Caco-2 (cell line): ENCODE measurements at regions not wholly inside any gene's neighbourhood (a gene's known extent, or its start where the extent isn't known, plus 50 kb on each side); places are given as distances from the start of the nearest gene placed in this dataset.

Experiments
- BruUV-seq: library from RNA; stranded (reverse); fragments of 400-500 nt; replicated peaks from 2 replicates; lab custom pipeline; 2021; lab: Mats Ljungman, UMichigan
- CTCF ChIA-PET: fragments of 300-600 bp; sonication (Branson Sonifier 250); formaldehyde crosslinking; loops from one replicate; lab custom pipeline; 2022; ENCODE audit warnings: antibody characterized with exemption; lab: Charles Lee
- POLR2A ChIA-PET: fragments of 300-600 bp; sonication (Branson Sonifier 250); formaldehyde crosslinking; loops from one replicate; lab custom pipeline; 2022; ENCODE audit warnings: antibody characterized with exemption; lab: Charles Lee
- DNase-seq, 2 experiments: peaks; one replicate each; pipeline versions ENCODE4 v3.0.0 to v3.0.0-alpha.2; 2020 to 2022
- H3K27me3 ChIP-seq: replicated peaks from 2 replicates; pipeline ENCODE4 v1.6.0; 2011; ENCODE audit warnings: low read length; ENCODE audit not compliant: control insufficient read depth, insufficient read depth
- H3K36me3 ChIP-seq: 2 replicates; pipeline ENCODE4 v1.5.1; 2011; ENCODE audit warnings: low read length; ENCODE audit not compliant: control insufficient read depth, insufficient read depth
- H3K4me1 ChIP-seq: fragments of 250-450 bp; sonication (Bioruptor Pico); 2 replicates; pipeline ENCODE4 v1.5.1; 2020; ENCODE audit warnings: mild to moderate bottlenecking
- H3K4me3 ChIP-seq: 2 replicates; pipeline ENCODE4 v1.5.1; 2011; ENCODE audit warnings: low read depth, mild to moderate bottlenecking, control low read depth, low read length
- H3K9me3 ChIP-seq: fragments of 250-450 bp; sonication (Bioruptor Pico); 2 replicates; pipeline ENCODE4 v1.5.1; 2020; ENCODE audit warnings: mild to moderate bottlenecking, moderate library complexity
- H3K27ac Mint-ChIP-seq: one replicate; pipeline ENCODE4 v1.8.0; 2022; ENCODE audit warnings: mixed read lengths; ENCODE audit not compliant: unreplicated experiment
- H3K27me3 Mint-ChIP-seq: one replicate; pipeline ENCODE4 v1.8.0; 2022; ENCODE audit warnings: mixed read lengths; ENCODE audit not compliant: insufficient read depth, unreplicated experiment
- H3K36me3 Mint-ChIP-seq: one replicate; pipeline ENCODE4 v1.8.0; 2022; ENCODE audit warnings: mild to moderate bottlenecking, mixed read lengths; ENCODE audit not compliant: insufficient read depth, unreplicated experiment
- H3K4me1 Mint-ChIP-seq: one replicate; pipeline ENCODE4 v1.8.0; 2022; ENCODE audit warnings: low read depth, mixed read lengths; ENCODE audit not compliant: unreplicated experiment
- H3K4me3 Mint-ChIP-seq: one replicate; pipeline ENCODE4 v1.8.0; 2022; ENCODE audit warnings: mild to moderate bottlenecking, moderate library complexity, mixed read lengths; ENCODE audit not compliant: unreplicated experiment
- H3K9me3 Mint-ChIP-seq: one replicate; pipeline ENCODE4 v1.8.0; 2022; ENCODE audit warnings: mixed read lengths; ENCODE audit not compliant: unreplicated experiment
- intact Hi-C: fragments of 100-400 bp; cut with micrococcal nuclease; formaldehyde crosslinking; loops from one replicate; pipeline ENCODE4 v1.10.0; 2022; ENCODE audit not compliant: unreplicated experiment
- TF ChIP-seq, protein P1 (sequence below), 2 experiments: fragments of 200-600 bp in 1 of 2; IDR thresholded peaks; 1 replicate in 1 of 2; 2 replicates in 1 of 2; pipeline versions ENCODE4 v1.5.1 to v1.8.0; 2011 to 2022; ENCODE audit warnings: antibody characterized with exemption in 1 of 2, control low read depth in 1 of 2, inconsistent platforms in 1 of 2, low read depth in 1 of 2, low read length in 1 of 2, mild to moderate bottlenecking in 1 of 2, moderate library complexity in 1 of 2; ENCODE audit not compliant: insufficient read depth in 1 of 2, severe bottlenecking in 1 of 2, unreplicated experiment in 1 of 2

DNA sequence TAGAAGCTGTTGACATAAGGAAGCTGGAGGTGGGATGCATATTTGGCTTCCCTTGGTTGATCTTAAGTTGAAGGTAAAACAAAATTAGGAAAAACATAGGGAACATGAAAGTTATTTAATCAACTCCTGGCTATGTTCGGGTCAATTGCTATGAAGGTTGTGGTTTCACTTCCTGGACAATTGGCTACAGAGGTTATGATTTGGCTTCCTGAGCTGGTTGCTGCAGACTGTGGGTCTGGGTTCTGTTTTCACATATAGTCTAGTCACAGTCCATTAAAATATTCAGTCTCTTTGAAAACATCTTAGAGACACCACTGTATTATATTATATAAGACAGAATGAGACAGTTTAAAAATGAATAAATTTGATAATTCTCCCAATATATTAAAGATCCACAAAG is 895.2 kb upstream of the USP15 start:
- BruUV-seq = no TSS peak
- H3K4me1 ChIP-seq = no peaks in the 10 kb centered on the region
- CTCF ChIA-PET = no interaction called here
- TF ChIP-seq, protein P1, sequence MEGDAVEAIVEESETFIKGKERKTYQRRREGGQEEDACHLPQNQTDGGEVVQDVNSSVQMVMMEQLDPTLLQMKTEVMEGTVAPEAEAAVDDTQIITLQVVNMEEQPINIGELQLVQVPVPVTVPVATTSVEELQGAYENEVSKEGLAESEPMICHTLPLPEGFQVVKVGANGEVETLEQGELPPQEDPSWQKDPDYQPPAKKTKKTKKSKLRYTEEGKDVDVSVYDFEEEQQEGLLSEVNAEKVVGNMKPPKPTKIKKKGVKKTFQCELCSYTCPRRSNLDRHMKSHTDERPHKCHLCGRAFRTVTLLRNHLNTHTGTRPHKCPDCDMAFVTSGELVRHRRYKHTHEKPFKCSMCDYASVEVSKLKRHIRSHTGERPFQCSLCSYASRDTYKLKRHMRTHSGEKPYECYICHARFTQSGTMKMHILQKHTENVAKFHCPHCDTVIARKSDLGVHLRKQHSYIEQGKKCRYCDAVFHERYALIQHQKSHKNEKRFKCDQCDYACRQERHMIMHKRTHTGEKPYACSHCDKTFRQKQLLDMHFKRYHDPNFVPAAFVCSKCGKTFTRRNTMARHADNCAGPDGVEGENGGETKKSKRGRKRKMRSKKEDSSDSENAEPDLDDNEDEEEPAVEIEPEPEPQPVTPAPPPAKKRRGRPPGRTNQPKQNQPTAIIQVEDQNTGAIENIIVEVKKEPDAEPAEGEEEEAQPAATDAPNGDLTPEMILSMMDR (IDR thresholded peaks at IDR 0.05; ENCODE audit: insufficient read depth in 1 of 2, low read depth in 1 of 2, low read length in 1 of 2, severe bottlenecking in 1 of 2, unreplicated experiment in 1 of 2) = no peak
- Mint-ChIP-seq H3K4me1 (no peaks in the 10 kb centered on the region), H3K4me3 (no peak overlapping the region), H3K9me3 (no peaks in the 10 kb centered on the region), H3K27ac (no peak overlapping the region), H3K27me3 (no peaks in the 10 kb centered on the region), H3K36me3 (no peaks in the 10 kb centered on the region)
- POLR2A ChIA-PET = no interaction called here
- intact Hi-C loops = no loop called here
- H3K4me3 ChIP-seq = no peak overlapping the region
- no peaks in the 10 kb centered on the region for H3K9me3 ChIP-seq
- no peak for DNase-seq
- no peaks in the 10 kb centered on the region for H3K36me3 ChIP-seq
- H3K27me3 ChIP-seq = no peaks in the 10 kb centered on the region

- DNase-seq = no peak
- TF ChIP-seq, protein P1 (IDR thresholded peaks at IDR 0.05; ENCODE audit: insufficient read depth in 1 of 2, low read depth in 1 of 2, low read length in 1 of 2, severe bottlenecking in 1 of 2, unreplicated experiment in 1 of 2) = no peak
- Histone ChIP-seq H3K27me3 (no peaks in the 10 kb centered on the region), H3K36me3 (no peaks in the 10 kb centered on the region), H3K4me1 (no peaks in the 10 kb centered on the region), H3K4me3 (no peak overlapping the region), H3K9me3 (no peaks in the 10 kb centered on the region)
- POLR2A ChIA-PET = no interaction called here
- BruUV-seq = no TSS peak
- no peaks in the 10 kb centered on the region for H3K9me3 Mint-ChIP-seq
- H3K27ac Mint-ChIP-seq = no peak overlapping the region
- no peaks in the 10 kb centered on the region for H3K27me3 Mint-ChIP-seq
- H3K4me1 Mint-ChIP-seq = no peaks in the 10 kb centered on the region
- no peaks in the 10 kb centered on the region for H3K36me3 Mint-ChIP-seq
- CTCF ChIA-PET = no interaction called here
- intact Hi-C loops = no loop called here
- no peak overlapping the region for H3K4me3 Mint-ChIP-seq
Measured at GRCh38 chr12:61367281-61367785, 892.9 kb upstream of the USP15 start.

DNA sequence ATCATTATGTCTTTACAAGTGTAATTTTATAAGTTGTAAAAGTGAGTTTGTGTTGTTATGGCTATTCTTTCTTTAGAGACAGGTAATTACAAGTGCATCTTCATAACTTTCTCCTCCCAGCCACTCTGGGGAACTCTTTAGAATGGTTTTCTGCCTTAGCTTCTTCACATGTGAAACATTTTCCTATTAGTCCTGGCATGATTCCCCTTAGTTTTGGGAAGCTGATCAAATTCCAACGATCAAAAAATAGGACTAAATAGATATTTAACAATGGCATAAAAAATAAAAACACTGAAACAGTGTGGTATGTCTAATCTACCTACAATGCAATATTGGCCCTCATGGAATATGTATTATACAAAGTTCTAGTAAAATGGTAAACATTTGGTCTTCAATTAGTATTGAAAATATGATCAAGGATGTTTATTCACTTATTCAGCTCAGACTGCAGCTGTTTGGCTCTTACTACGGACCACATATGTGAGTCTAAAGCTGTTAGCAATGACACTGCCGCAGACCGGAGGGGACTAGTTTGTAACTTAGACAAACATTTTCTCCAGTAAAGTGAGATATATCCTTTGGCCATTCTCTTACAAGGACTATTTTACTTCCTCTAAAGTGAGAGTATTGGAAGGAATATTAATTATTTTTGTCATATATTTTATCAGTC is 890.8 kb upstream of the USP15 start:
- Mint-ChIP-seq H3K36me3 (no peaks in the 10 kb centered on the region), H3K9me3 (no peaks in the 10 kb centered on the region), H3K4me3 (no peak overlapping the region), H3K27ac (no peak overlapping the region), H3K27me3 (no peaks in the 10 kb centered on the region), H3K4me1 (no peaks in the 10 kb centered on the region)
- Histone ChIP-seq H3K9me3 (no peaks in the 10 kb centered on the region), H3K36me3 (no peaks in the 10 kb centered on the region), H3K27me3 (no peaks in the 10 kb centered on the region), H3K4me3 (no peak overlapping the region), H3K4me1 (no peaks in the 10 kb centered on the region)
- no peak for DNase-seq
- intact Hi-C loops = no loop called here
- TF ChIP-seq, protein P1 (IDR thresholded peaks at IDR 0.05; ENCODE audit: insufficient read depth in 1 of 2, low read depth in 1 of 2, low read length in 1 of 2, severe bottlenecking in 1 of 2, unreplicated experiment in 1 of 2) = no peak
- ChIA-PET POLR2A (no interaction called here), CTCF (no interaction called here)
- BruUV-seq = no TSS peak
